H1 (cell line): ENCODE measurements at regions not wholly inside any gene's neighbourhood (a gene's known extent, or its start where the extent isn't known, plus 50 kb on each side); places are given as distances from the start of the nearest gene placed in this dataset.

Source experiments
- HDAC2 ChIP-seq, 2 experiments: fragments of 300-600 bp in 1 of 2; sonication (generic) in 1 of 2; IDR thresholded peaks; 2 replicates each; pipeline ENCODE4 v1.6.1; 2011 to 2012; ENCODE audit warnings: low read depth in 2 of 2, low read length in 2 of 2, mild to moderate bottlenecking in 2 of 2, moderate library complexity in 2 of 2, borderline replicate concordance in 1 of 2, inconsistent platforms in 1 of 2
- SP2 ChIP-seq: IDR thresholded peaks from 2 replicates; pipeline ENCODE4 v1.6.1; 2012; ENCODE audit warnings: mild to moderate bottlenecking, low read length, inconsistent platforms

GRCh38 chr1:38736399-38736798 lies 123.2 kb downstream of the RRAGC start (continued):
- no peak for TF ChIP-seq HDAC2 (IDR thresholded peaks at IDR 0.05; ENCODE audit: borderline replicate concordance in 1 of 2, low read depth in 2 of 2, low read length in 2 of 2)
- TF ChIP-seq SP2: no peak
